ENCODE measurements at regions not wholly inside any gene's neighbourhood (a gene's known extent, or its start where the extent isn't known, plus 50 kb on each side); places are given as distances from the start of the nearest gene placed in this dataset.

DNA sequence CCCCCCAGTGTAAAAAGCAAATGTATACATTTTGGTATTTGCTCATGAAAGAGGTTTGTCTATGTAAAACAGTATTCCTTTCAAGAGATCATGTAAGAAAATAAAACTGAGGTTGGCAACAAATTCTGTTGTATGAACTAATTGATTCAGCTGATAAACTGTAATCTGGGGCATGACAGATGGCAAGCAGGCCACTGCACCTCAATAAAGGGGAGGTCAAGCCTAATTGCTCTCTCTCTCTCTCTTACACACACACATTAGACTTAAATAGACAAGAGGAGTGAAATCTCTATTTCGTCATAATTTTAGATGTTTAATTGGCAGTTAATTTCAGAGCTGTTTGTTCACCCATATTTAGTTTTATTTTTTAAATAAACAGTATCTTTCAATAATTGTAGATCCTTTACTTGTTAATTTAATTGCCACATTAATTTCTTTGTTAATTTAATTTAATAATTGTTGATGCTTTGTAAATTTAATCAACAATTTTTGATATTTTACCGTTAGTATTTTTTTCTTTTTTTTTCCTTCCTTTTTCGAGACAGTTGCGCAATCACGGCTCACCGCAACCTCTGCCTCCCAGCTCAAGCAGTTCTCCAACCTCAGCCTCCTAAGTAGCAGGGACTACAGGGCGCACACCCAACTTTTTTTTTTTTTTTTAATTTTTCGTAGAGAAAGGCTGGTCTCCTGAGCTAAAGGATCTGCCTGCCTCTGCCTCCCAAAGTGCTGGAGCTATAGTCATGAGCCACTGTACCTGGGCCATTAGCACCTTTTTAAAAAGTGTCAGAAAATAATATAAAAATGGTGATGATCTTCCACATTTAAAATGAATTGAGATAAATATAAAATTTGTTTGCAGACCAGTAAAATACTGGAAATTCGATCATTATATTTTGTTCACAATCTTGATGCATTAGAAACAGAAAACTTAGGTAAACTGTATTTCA is 577.7 kb downstream of the SLC16A7 start:
- TF ChIP-seq, protein P1, sequence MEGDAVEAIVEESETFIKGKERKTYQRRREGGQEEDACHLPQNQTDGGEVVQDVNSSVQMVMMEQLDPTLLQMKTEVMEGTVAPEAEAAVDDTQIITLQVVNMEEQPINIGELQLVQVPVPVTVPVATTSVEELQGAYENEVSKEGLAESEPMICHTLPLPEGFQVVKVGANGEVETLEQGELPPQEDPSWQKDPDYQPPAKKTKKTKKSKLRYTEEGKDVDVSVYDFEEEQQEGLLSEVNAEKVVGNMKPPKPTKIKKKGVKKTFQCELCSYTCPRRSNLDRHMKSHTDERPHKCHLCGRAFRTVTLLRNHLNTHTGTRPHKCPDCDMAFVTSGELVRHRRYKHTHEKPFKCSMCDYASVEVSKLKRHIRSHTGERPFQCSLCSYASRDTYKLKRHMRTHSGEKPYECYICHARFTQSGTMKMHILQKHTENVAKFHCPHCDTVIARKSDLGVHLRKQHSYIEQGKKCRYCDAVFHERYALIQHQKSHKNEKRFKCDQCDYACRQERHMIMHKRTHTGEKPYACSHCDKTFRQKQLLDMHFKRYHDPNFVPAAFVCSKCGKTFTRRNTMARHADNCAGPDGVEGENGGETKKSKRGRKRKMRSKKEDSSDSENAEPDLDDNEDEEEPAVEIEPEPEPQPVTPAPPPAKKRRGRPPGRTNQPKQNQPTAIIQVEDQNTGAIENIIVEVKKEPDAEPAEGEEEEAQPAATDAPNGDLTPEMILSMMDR (IDR thresholded peaks at IDR 0.05; ENCODE audit: extremely low read depth, insufficient read depth, missing control alignments), result no peak
- DNase-seq (ENCODE audit: low spot score), result no peak
- in situ Hi-C loops (cut with MboI; ENCODE audit: low pct_unique_long_range_greater_than_20kb, low sequenced_read_pairs, unreplicated experiment), result no loop called here

DNA sequence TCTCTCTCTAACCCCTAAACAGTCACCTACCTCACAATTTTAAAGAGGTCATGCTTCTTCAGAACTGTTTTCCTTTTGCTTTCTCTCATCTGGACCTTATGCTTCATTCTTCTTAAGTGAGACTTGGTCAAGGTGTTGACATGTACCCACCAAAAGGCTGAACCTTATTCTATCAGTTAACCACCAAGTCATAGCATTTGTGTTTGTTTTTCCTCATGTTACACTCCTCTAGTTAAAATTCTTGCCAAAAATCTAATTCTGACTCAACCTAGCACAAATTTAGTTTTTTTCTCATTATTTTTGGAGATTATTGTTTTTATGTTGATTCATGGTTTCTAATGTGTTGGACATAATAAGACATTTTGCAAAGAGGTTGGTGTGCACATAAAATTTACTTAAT is 578.6 kb downstream of the SLC16A7 start:
- no peak for DNase-seq (ENCODE audit: low spot score)
- TF ChIP-seq, protein P1 (IDR thresholded peaks at IDR 0.05; ENCODE audit: extremely low read depth, insufficient read depth, missing control alignments), result no peak
- in situ Hi-C loops (cut with MboI; ENCODE audit: low pct_unique_long_range_greater_than_20kb, low sequenced_read_pairs, unreplicated experiment), result no loop called here

DNA sequence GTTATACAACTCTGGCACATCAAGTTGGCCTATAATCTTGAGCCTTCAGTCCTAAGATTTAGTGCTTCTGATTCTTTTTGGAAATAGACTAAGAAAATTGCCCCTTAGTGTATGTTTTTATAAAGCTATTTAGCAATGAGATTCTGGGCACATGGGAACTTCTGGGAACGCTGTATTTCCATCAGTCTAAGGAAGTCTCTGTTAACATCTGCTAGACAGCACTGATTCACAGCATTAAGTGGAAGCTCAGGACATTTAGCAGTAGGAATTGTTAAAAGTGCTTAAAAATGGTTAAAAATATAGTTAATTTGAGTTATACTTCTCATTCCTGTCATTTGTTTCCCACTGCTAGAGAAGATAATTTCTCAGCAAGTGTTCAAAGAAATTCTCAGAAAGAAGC is 579.1 kb downstream of the SLC16A7 start:
- in situ Hi-C loops (cut with MboI; ENCODE audit: low pct_unique_long_range_greater_than_20kb, low sequenced_read_pairs, unreplicated experiment), result no loop called here
- TF ChIP-seq, protein P1 (IDR thresholded peaks at IDR 0.05; ENCODE audit: extremely low read depth, insufficient read depth, missing control alignments), result no peak
- no peak for DNase-seq (ENCODE audit: low spot score)

DNA sequence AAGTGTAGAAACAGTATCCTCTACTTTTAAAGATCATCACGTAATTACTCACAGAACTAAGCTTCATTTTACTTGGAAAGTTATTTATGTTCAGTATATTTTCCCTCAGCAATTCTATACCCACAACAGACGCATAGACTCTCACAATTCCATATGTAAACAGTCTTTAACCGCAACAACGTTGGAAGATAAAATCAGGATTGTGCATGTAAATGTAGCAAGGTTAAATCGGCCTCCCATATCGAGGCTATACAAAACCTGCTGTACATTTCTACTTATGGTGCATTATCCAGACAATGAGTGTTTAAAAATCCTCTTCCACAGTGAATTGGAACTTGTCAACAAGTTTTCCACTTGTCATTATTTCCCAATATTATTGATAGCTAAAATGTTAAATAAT is 581.1 kb downstream of the SLC16A7 start:
- TF ChIP-seq, protein P1 (IDR thresholded peaks at IDR 0.05; ENCODE audit: extremely low read depth, insufficient read depth, missing control alignments), result no peak
- in situ Hi-C loops (cut with MboI; ENCODE audit: low pct_unique_long_range_greater_than_20kb, low sequenced_read_pairs, unreplicated experiment), result no loop called here

DNA sequence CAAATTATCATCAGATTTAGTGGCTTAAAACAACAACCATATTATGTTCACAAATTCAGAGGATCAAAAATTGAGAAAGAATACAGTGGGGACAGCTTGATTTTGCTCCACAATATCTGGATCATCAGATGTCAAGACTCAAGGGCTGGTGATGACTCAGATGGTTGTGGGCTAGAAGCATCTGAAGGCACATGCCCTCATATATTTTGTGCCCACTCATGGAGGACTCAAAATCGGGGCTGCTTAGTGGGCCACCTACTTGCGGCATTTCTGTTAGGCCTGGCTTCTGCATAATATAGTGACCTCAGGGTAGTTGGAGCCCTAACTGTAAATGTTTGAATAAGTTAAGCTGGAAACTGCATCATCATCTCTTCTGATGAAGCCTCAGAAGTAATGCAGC is 584.5 kb downstream of the SLC16A7 start:
- TF ChIP-seq, protein P1 (IDR thresholded peaks at IDR 0.05; ENCODE audit: extremely low read depth, insufficient read depth, missing control alignments), result no peak
- DNase-seq (ENCODE audit: low spot score), result no peak
- in situ Hi-C loops (cut with MboI; ENCODE audit: low pct_unique_long_range_greater_than_20kb, low sequenced_read_pairs, unreplicated experiment), result no loop called here

More for the DNA sequence above, 581.1 kb downstream of the SLC16A7 start:
- DNase-seq (ENCODE audit: low spot score), result no peak

DNA sequence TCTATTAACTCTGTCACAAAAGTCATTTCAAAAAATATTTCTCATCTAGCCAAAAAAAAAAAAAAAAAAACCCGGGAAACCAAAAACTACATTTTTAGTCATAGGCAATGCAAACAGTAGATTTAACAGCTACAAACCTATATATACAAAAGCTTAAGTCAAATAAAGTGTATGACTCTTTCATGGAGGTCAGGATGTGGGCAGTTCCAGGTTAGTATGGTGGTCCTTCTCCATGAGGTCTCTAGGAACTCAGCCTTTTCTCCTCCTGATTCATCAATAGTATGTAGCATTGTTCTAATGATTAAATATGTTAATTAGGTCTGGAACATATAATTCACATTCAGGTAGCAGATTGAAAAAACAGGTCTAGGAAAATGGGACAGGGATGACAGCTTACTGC is 586.5 kb downstream of the SLC16A7 start:
- TF ChIP-seq, protein P1 (IDR thresholded peaks at IDR 0.05; ENCODE audit: extremely low read depth, insufficient read depth, missing control alignments), result no peak
- no peak for DNase-seq (ENCODE audit: low spot score)
- in situ Hi-C loops (cut with MboI; ENCODE audit: low pct_unique_long_range_greater_than_20kb, low sequenced_read_pairs, unreplicated experiment), result no loop called here
